Loucy (cell line): ENCODE measurements at regions not wholly inside any gene's neighbourhood (a gene's known extent, or its start where the extent isn't known, plus 50 kb on each side); places are given as distances from the start of the nearest gene placed in this dataset.

Source experiments
- H2AFZ ChIP-seq: fragments of 200-600 bp; sonication (generic); 2 replicates; pipeline ENCODE4 v1.6.0; 2016; ENCODE audit warnings: antibody characterized with exemption, mild to moderate bottlenecking, low read length, moderate library complexity
- H3F3A ChIP-seq: fragments of 200-600 bp; 2 replicates; pipeline ENCODE4 v1.6.0; 2016; ENCODE audit warnings: antibody characterized with exemption, low read depth, mild to moderate bottlenecking
- H3K27me3 ChIP-seq: fragments of 200-600 bp; sonication (generic); 2 replicates; pipeline ENCODE4 v1.6.1; 2014; ENCODE audit warnings: low read length, mild to moderate bottlenecking; ENCODE audit not compliant: insufficient read depth, poor library complexity, severe bottlenecking
- H3K36me3 ChIP-seq: fragments of 200-600 bp; sonication (generic); 2 replicates; pipeline ENCODE4 v1.6.1; 2016; ENCODE audit warnings: low read length; ENCODE audit not compliant: insufficient read depth
- H3K4me1 ChIP-seq: fragments of 200-600 bp; sonication (generic); 2 replicates; pipeline ENCODE4 v1.5.1; 2014; ENCODE audit warnings: low read length, mild to moderate bottlenecking; ENCODE audit not compliant: insufficient read depth, poor library complexity, severe bottlenecking
- H3K4me2 ChIP-seq: fragments of 200-600 bp; sonication (generic); 2 replicates; pipeline ENCODE4 v1.6.0; 2014; ENCODE audit warnings: antibody characterized with exemption, low read length, low read depth, mild to moderate bottlenecking; ENCODE audit not compliant: poor library complexity, severe bottlenecking
- H3K4me3 ChIP-seq: fragments of 200-600 bp; sonication (generic); 2 replicates; pipeline ENCODE4 v1.5.1; 2014; ENCODE audit warnings: low read length, mild to moderate bottlenecking, mixed read lengths; ENCODE audit not compliant: poor library complexity, severe bottlenecking
- H3K79me2 ChIP-seq: fragments of 200-600 bp; sonication (generic); 2 replicates; pipeline ENCODE4 v1.6.1; 2014; ENCODE audit warnings: low read length; ENCODE audit not compliant: insufficient read depth
- H3K9ac ChIP-seq: fragments of 200-600 bp; sonication (generic); 2 replicates; pipeline ENCODE4 v1.6.0; 2014; ENCODE audit warnings: mild to moderate bottlenecking, low read depth, low read length, moderate library complexity; ENCODE audit not compliant: poor library complexity, severe bottlenecking
- H3K9me2 ChIP-seq: fragments of 200-600 bp; sonication (generic); replicated peaks from 2 replicates; pipeline ENCODE4 v1.6.1; 2016; ENCODE audit warnings: low read depth, low read length, mixed read lengths
- H3K9me3 ChIP-seq: fragments of 200-600 bp; sonication (generic); 2 replicates; pipeline ENCODE4 v1.6.1; 2014; ENCODE audit warnings: mild to moderate bottlenecking, antibody characterized with exemption, low read length, low read depth; ENCODE audit not compliant: insufficient read depth
- H4K20me1 ChIP-seq: fragments of 200-600 bp; sonication (generic); 2 replicates; pipeline ENCODE4 v1.6.0; 2014; ENCODE audit warnings: antibody characterized with exemption, low read length, mild to moderate bottlenecking; ENCODE audit not compliant: insufficient read depth, poor library complexity, severe bottlenecking
- CTCF ChIP-seq: fragments of 200-600 bp; sonication (generic); conservative IDR thresholded peaks from 2 replicates; pipeline ENCODE4 v1.5.1; 2014; ENCODE audit warnings: mild to moderate bottlenecking, antibody characterized with exemption, low read length
- EZH2phosphoT487 ChIP-seq: fragments of 200-600 bp; IDR thresholded peaks from 2 replicates; pipeline ENCODE4 v1.6.1; 2018; ENCODE audit warnings: antibody characterized with exemption, mild to moderate bottlenecking, moderate library complexity, borderline replicate concordance

- no peak overlapping the region for H3K4me3 ChIP-seq
- no peaks in the 10 kb centered on the region for H3K36me3 ChIP-seq
- H3K9me2 ChIP-seq, result no peaks in the 10 kb centered on the region
- H3F3A ChIP-seq, result no peaks in the 10 kb centered on the region
- no peaks in the 10 kb centered on the region for H3K79me2 ChIP-seq
- no peak for TF ChIP-seq EZH2phosphoT487
- TF ChIP-seq CTCF, result no peak
- no peaks in the 10 kb centered on the region for H3K4me1 ChIP-seq
- H3K9ac ChIP-seq, result no peak overlapping the region
- H4K20me1 ChIP-seq, result no peaks in the 10 kb centered on the region
- H3K4me2 ChIP-seq, result no peak overlapping the region
- peaks cover 9% of the 10 kb centered on the region; the same call in 1 of the 2 replicates for H3K9me3 ChIP-seq
- no peak overlapping the region for H2AFZ ChIP-seq
- H3K27me3 ChIP-seq, result no peaks in the 10 kb centered on the region
These were observed 206.3 kb upstream of the SALL3 start for GRCh38 chr18:78773303-78773755.

- H4K20me1 ChIP-seq, result no peaks in the 10 kb centered on the region
- H3F3A ChIP-seq, result no peaks in the 10 kb centered on the region
- H2AFZ ChIP-seq, result no peak overlapping the region
- no peak overlapping the region for H3K4me3 ChIP-seq
- no peaks in the 10 kb centered on the region for H3K79me2 ChIP-seq
- no peak for TF ChIP-seq CTCF
- no peak for TF ChIP-seq EZH2phosphoT487
- no peaks in the 10 kb centered on the region for H3K9me2 ChIP-seq
- peaks cover 5% of the 10 kb centered on the region; the same call in 1 of the 2 replicates for H3K9me3 ChIP-seq
- H3K4me1 ChIP-seq, result no peaks in the 10 kb centered on the region
- no peak overlapping the region for H3K9ac ChIP-seq
- no peaks in the 10 kb centered on the region for H3K27me3 ChIP-seq
- no peaks in the 10 kb centered on the region for H3K36me3 ChIP-seq
- H3K4me2 ChIP-seq, result no peak overlapping the region
These were observed 205.8 kb upstream of the SALL3 start for GRCh38 chr18:78773819-78774218.

GRCh38 chr18:78774741-78775141 is 204.9 kb upstream of the SALL3 start:
- Histone ChIP-seq H3K4me2 (no peak overlapping the region), H3K9me2 (no peaks in the 10 kb centered on the region), H3K4me1 (no peaks in the 10 kb centered on the region), H3K36me3 (no peaks in the 10 kb centered on the region), H4K20me1 (no peaks in the 10 kb centered on the region), H3K79me2 (no peaks in the 10 kb centered on the region), H3K9me3 (peaks cover 10% of the 10 kb centered on the region; the same call in 1 of the 2 replicates), H3K4me3 (no peak overlapping the region), H3F3A (no peaks in the 10 kb centered on the region), H2AFZ (no peak overlapping the region), H3K27me3 (no peaks in the 10 kb centered on the region), H3K9ac (no peak overlapping the region)
- TF ChIP-seq CTCF, result no peak
- no peak for TF ChIP-seq EZH2phosphoT487
